ENCODE measurements at regions not wholly inside any gene's neighbourhood (a gene's known extent, or its start where the extent isn't known, plus 50 kb on each side); places are given as distances from the start of the nearest gene placed in this dataset.
"Not testable (repeated sequence)": the region's sequence is repeated elsewhere in the genome, so short reads cannot be mapped to it uniquely, and the experiment has no call there.

DNA sequence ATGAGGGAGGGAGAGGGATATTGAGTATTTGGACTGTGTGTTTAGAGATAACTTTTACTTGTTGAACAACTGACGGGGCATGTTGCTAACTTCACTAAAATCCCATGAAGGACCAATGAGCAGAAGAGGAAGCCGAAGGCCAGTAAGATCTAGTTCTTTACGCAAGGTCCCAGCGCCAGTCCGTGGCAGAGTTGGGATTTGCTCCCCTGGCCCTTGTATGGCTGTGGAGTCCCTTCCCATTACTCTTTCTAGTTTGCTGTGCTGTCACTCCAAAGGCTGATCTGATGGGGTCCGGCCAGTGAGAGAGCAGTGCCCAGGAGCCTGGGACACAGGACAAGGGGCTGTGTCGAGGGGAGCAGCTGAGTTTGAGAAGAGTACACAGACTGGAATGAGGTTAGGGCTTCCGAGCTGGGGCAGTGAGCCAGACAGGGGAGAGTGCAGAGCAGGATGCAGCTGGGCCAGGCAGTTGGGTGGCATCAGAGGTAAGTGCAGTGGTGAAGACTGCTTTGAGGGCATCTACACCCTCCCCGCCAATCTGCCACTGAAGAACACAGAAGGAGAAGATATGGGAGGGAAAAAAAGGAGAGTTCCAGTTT, 692.9 kb upstream of the HS6ST1 start:
- Histone ChIP-seq H3K9me3 (replicated peaks in 1 of 11) (peaks cover 0 to 5% (median 0%) of the 10 kb centered on the region in 11 experiments; a peak in 1 of 22 replicates), H4K20me1 (no peaks in the 10 kb centered on the region), H3K4me3 (no peak overlapping the region), H3K27ac (peak overlapping the region in 6 of 11 experiments; percentile 10 to 83 (median 65); a peak in 10 of 22 replicates), H3K4me2 (peak overlapping the region in 9 of 11 experiments; percentile 20 to 79 (median 71); a peak in 18 of 22 replicates), H3K27me3 (no peaks in the 10 kb centered on the region), H3K9ac (peak overlapping the region in 3 of 11 experiments; percentile 37 to 69 (median 40); a peak in 2 of 22 replicates), H3K4me1 (peaks cover 0 to 85% (median 51%) of the 10 kb centered on the region in 10 experiments; a peak in 15 of 20 replicates), H3K36me3 (no peaks in the 10 kb centered on the region)
- no peak for TF ChIP-seq Cebpa-rat (IDR thresholded peaks at IDR 0.05)

DNA sequence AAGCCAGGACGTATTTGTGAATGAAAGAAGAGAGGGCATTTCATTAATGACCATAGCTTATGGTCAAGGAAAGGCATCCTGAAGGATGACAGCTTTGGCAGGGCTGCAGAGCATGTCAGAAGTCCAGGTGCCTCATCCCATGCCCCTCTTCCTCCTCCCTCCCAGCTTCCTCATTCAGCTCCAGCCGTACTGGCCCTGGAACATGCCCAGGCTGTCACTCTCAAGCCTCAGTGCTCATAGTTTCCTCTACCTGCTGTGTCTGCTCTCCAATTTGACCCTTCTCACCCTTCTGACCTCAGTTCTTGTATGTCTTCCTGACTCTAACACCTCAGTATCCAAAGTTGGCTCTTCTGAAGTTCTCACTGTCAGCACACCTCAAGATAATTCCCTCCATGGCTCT, 695.8 kb upstream of the HS6ST1 start:
- peaks cover 0 to 5% (median 0%) of the 10 kb centered on the region in 11 experiments; a peak in 1 of 22 replicates for H3K9me3 ChIP-seq (replicated peaks in 1 of 11)
- H3K36me3 ChIP-seq: no peaks in the 10 kb centered on the region
- no peaks in the 10 kb centered on the region for H4K20me1 ChIP-seq
- H3K4me3 ChIP-seq: no peak overlapping the region
- no peak overlapping the region for H3K27ac ChIP-seq
- peak overlapping the region in 3 of 11 experiments; percentile 30 to 34 (median 34); a peak in 3 of 22 replicates for H3K4me2 ChIP-seq
- no peaks in the 10 kb centered on the region for H3K27me3 ChIP-seq
- TF ChIP-seq Cebpa-rat (IDR thresholded peaks at IDR 0.05): no peak
- no peak overlapping the region for H3K9ac ChIP-seq
- H3K4me1 ChIP-seq: peaks cover 0 to 66% (median 35%) of the 10 kb centered on the region in 10 experiments; a peak in 15 of 20 replicates

DNA sequence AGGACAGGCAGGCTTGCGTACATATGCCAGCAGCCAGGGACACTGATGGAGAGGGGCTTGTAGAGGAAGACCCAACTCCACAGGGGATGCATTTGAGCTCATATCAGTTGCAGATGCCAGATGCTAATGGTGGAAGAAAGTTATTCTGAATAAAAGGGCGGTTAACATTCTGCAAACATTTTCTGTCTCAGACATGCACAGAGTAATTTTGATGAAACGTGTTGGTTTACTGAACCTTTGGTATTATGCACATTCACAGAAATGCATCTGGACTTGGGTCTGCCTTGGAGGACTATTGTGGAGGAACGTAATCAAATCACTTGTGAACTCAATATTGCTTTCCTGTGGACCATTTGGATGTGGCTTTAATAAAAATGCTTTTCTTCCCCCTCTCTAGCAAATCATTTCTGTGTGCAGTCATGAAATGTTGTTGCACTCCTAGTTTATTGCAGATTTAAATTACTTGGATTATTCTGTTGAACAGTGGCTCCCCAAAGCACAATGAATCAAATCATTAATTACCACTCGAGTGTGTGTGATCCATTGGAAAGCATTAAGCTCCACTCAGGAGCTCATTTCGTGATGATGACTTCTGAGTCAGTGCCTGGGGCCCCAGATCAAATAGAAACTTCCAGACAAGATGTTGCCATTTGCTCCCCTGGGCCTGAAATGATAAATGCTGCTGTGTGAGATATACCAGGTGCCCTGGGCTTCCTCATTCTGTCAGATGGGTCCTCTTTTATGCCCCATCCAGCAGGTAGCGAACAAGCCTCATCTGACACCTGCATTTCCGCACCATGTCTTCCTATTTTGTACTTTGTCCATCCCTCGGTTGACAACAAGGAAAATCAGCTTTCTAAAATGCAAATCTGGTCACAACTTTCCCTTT, 697.0 kb upstream of the HS6ST1 start:
- no peak overlapping the region for H3K9ac ChIP-seq
- TF ChIP-seq Cebpa-rat (IDR thresholded peaks at IDR 0.05): no peak
- H3K27ac ChIP-seq: peak overlapping the region in 1 of 11 experiments; percentile 12; a peak in 1 of 22 replicates
- peaks cover 0 to 54% (median 30%) of the 10 kb centered on the region in 10 experiments; a peak in 15 of 20 replicates for H3K4me1 ChIP-seq
- no peaks in the 10 kb centered on the region for H3K27me3 ChIP-seq
- no peaks in the 10 kb centered on the region for H4K20me1 ChIP-seq
- H3K4me3 ChIP-seq: no peak overlapping the region
- peaks cover 0 to 5% (median 0%) of the 10 kb centered on the region in 11 experiments; a peak in 1 of 22 replicates for H3K9me3 ChIP-seq (replicated peaks in 1 of 11)
- peak overlapping the region in 6 of 11 experiments; percentile 25 to 48 (median 32); a peak in 10 of 22 replicates for H3K4me2 ChIP-seq
- no peaks in the 10 kb centered on the region for H3K36me3 ChIP-seq

DNA sequence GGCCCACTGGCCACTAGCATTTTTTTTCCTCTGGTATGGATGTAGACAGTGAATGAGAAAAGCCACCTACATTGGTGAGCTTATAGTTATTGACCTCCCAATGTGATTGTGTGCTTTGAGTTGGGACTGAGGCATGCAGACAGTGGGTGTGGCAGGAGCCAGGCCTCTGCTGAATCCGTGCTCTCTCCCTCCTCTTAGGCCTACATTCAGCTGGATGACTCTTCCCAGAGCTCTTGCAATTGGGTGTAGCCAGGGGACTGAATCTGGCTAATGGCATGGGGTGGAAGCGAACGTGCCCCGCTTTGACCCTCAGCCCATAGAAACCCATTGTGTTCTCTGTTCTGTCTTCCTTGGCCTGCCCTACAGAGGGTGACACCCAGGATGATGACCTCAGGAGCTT, 698.3 kb upstream of the HS6ST1 start:
- Histone ChIP-seq H3K4me2 (no peak overlapping the region), H3K4me1 (peaks cover 0 to 40% (median 17%) of the 10 kb centered on the region in 10 experiments; a peak in 15 of 20 replicates), H4K20me1 (no peaks in the 10 kb centered on the region), H3K9me3 (replicated peaks in 1 of 11) (peaks cover 0 to 5% (median 0%) of the 10 kb centered on the region in 11 experiments; a peak in 1 of 22 replicates), H3K27ac (no peak overlapping the region), H3K4me3 (no peak overlapping the region), H3K27me3 (no peaks in the 10 kb centered on the region), H3K36me3 (no peaks in the 10 kb centered on the region), H3K9ac (no peak overlapping the region)
- TF ChIP-seq Cebpa-rat (IDR thresholded peaks at IDR 0.05): no peak

DNA sequence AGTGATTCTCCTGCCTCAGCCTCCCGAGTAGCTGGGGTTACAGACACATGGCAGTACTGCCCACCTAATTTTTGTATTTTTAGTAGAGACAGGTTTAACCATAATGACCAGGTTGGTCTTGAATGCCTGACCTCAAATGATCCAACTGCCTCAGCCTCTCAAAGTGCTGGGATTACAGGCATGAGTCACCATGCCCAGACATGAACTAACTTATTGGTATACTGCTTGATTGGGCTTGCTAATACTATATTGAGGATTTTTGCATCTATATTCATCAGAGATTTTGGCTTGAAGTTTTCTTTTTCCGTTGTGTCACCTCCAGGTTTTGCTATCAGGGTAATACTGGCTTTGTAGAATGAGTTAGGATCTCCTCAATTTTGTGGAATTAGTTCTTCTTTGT, 706.1 kb upstream of the HS6ST1 start:
- Histone ChIP-seq H3K27ac (no peak overlapping the region), H3K9me3 (replicated peaks in 1 of 11) (peaks cover 9 to 22% (median 14%) of the 10 kb centered on the region in 11 experiments; a peak in 18 of 22 replicates), H3K4me3 (no peak overlapping the region), H3K36me3 (no peaks in the 10 kb centered on the region), H4K20me1 (no peaks in the 10 kb centered on the region), H3K4me2 (no peak overlapping the region), H3K27me3 (no peaks in the 10 kb centered on the region), H3K9ac (no peak overlapping the region), H3K4me1 (no peaks in the 10 kb centered on the region)
- TF ChIP-seq Cebpa-rat (IDR thresholded peaks at IDR 0.05): no peak

DNA sequence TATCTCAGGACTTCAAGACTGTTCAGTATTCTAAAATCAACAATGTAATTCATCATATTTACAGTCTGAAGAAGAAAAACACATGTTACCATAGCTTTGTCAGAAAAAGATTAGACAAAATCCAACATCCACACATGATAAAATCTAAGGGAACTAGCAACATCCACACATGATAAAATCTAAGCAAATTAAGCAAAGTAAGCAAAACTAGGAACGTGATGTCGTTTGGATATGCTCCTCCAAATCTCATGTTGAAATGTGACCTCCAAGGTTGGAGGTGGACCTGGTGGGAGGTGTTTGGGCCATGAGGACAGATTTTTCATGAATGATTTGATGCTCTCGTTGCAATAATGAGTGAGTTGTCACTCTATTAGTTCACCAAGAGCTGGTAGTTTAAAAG, 717.3 kb upstream of the HS6ST1 start:
- no peak for TF ChIP-seq Cebpa-rat (IDR thresholded peaks at IDR 0.05)
- Histone ChIP-seq H3K9me3 (replicated peaks in 1 of 11) (peaks cover 0 to 12% (median 6%) of the 10 kb centered on the region in 11 experiments; a peak in 12 of 22 replicates), H3K36me3 (no peaks in the 10 kb centered on the region), H3K4me3 (no peak overlapping the region), H3K4me2 (no peak overlapping the region), H3K9ac (no peak overlapping the region), H3K27ac (no peak overlapping the region), H3K27me3 (no peaks in the 10 kb centered on the region), H3K4me1 (no peaks in the 10 kb centered on the region), H4K20me1 (no peaks in the 10 kb centered on the region)

DNA sequence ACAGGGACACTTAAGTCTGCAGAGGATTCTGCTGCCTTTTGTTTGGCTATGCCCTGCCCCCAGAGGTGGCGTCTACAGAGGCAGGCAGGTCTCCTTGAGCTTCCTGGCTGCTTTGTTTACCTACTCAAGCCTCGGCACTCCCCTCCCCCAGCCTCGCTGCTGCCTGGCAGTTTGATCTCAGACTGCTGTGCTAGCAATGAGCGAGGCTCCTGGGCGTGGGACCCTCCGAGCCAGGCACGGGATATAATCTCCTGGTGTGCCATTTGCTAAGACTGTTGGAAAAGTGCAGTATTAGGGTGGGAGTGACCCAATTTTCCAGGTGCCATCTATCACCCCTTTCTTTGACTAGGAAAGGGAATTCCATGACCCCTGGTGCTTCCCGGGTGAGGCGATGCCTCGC, 725.0 kb upstream of the HS6ST1 start:
- not testable (repeated sequence) for H3K27ac ChIP-seq, H3K4me3 ChIP-seq, H3K9ac ChIP-seq, H3K27me3 ChIP-seq, H4K20me1 ChIP-seq, H3K36me3 ChIP-seq, H3K4me2 ChIP-seq
- peaks cover 0 to 14% (median 8%) of the 10 kb centered on the region in 10 experiments; a peak in 12 of 20 replicates for H3K4me1 ChIP-seq
- H3K9me3 ChIP-seq (replicated peaks in 1 of 11): peaks cover 23 to 41% (median 28%) of the 10 kb centered on the region in 11 experiments

DNA sequence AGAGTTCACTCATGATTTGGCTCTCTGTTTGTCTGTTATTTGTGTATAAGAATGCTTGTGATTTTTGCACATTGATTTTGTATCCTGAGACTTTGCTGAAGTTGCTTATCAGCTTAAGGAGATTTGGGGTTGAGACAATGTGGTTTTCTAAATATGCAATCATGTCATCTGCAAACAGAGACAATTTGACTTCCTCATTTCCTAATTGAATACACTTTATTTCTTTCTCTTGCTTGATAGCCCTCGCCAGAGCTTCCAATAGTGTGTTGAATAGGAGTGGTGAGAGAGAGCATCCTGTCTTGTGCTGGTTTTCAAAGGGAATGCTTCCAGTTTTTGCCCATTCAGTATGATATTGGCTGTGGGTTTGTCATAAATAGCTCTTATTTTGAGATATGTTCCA, 727.8 kb upstream of the HS6ST1 start:
- H4K20me1 ChIP-seq, H3K27ac ChIP-seq, H3K27me3 ChIP-seq, H3K9ac ChIP-seq, H3K36me3 ChIP-seq, H3K4me3 ChIP-seq: not testable (repeated sequence)
- peaks cover 5 to 17% (median 8%) of the 10 kb centered on the region in 10 experiments; a peak in 15 of 20 replicates for H3K4me1 ChIP-seq
- peak overlapping the region in 4 of 11 experiments; percentile 14 to 53 (median 40); a peak in 7 of 22 replicates for H3K4me2 ChIP-seq
- peaks cover 23 to 54% (median 35%) of the 10 kb centered on the region in 11 experiments for H3K9me3 ChIP-seq (replicated peaks in 1 of 11)

DNA sequence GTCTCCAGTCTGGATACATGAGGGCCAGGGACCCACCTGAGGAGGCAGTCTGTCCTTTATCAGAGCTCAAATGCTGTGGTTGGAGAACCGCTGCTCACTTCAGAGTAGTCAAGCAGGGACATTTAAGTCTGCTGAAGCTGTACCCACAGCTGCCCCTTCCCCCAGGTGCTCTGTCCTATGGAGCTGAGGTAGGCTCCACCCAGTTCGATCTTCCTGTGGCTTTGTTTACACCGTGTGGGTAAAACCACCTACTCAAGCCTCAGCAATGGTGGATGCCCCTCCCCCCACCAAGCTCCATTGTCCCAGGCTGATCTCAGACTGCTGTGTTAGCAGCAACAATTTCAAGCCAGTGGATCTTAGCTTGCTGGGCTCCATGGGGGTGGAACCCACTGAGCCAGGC, 731.4 kb upstream of the HS6ST1 start:
- no peak overlapping the region; a peak in 1 of 20 replicates for H3K4me3 ChIP-seq
- H3K9ac ChIP-seq: no peak overlapping the region
- no peaks in the 10 kb centered on the region for H4K20me1 ChIP-seq
- H3K4me1 ChIP-seq: peaks cover 6 to 21% (median 13%) of the 10 kb centered on the region in 10 experiments; a peak in 19 of 20 replicates
- H3K36me3 ChIP-seq: no peaks in the 10 kb centered on the region
- H3K4me2 ChIP-seq: peak overlapping the region in 6 of 11 experiments; percentile 5 to 36 (median 24); a peak in 5 of 22 replicates
- H3K27me3 ChIP-seq: 0 out of 22 replicates have a peak, but pooled peaks cover 0 to 2% (median 0%) of the 10 kb centered on the region in 11 experiments
- H3K9me3 ChIP-seq (replicated peaks in 1 of 11): peaks cover 0 to 20% (median 10%) of the 10 kb centered on the region in 11 experiments; a peak in 17 of 22 replicates
- no peak overlapping the region for H3K27ac ChIP-seq
- no peak for TF ChIP-seq Cebpa-rat (IDR thresholded peaks at IDR 0.05)

Measured in BLaER1 treated with 17β-estradiol and CSF1 and Interleukin-3, amounts not matched to agents 10 nM and 100 nM (cell line).